WTC11 (cell line): ENCODE measurements at regions not wholly inside any gene's neighbourhood (a gene's known extent, or its start where the extent isn't known, plus 50 kb on each side); places are given as distances from the start of the nearest gene placed in this dataset.

ENCODE experiments used
- ATAC-seq: fragments of 200-7000 bp; cut with Tn5 transposase; 2 replicates; pipeline ENCODE4 v1.10.0; 2021; ENCODE audit warnings: mild to moderate bottlenecking, moderate library complexity
- CTCF ChIA-PET: fragments of 300-600 bp; sonication (Branson Sonifier 250); formaldehyde crosslinking; loops from one replicate; lab custom pipeline; 2021; ENCODE audit warnings: antibody characterized with exemption; lab: Charles Lee
- POLR2A ChIA-PET: fragments of 350-600 bp; sonication (Branson Sonifier 250); formaldehyde crosslinking; loops from one replicate; lab custom pipeline; 2021; ENCODE audit warnings: antibody characterized with exemption; lab: Charles Lee
- DNase-seq: peaks from one replicate; pipeline ENCODE4 v3.0.0; 2021; ENCODE audit warnings: low spot score
- H3K27ac Mint-ChIP-seq: 2 replicates; pipeline ENCODE4 v1.8.0; 2021; ENCODE audit warnings: mixed read lengths
- H3K27me3 Mint-ChIP-seq: 2 replicates; pipeline ENCODE4 v1.8.0; 2021; ENCODE audit warnings: low read depth, mild to moderate bottlenecking, moderate library complexity, mixed read lengths
- H3K36me3 Mint-ChIP-seq: 2 replicates; pipeline ENCODE4 v1.8.0; 2021; ENCODE audit warnings: mixed read lengths
- H3K4me1 Mint-ChIP-seq: 2 replicates; pipeline ENCODE4 v1.8.0; 2022; ENCODE audit warnings: mixed read lengths
- H3K4me3 Mint-ChIP-seq: 2 replicates; pipeline ENCODE4 v1.8.0; 2021; ENCODE audit warnings: mild to moderate bottlenecking, moderate library complexity, mixed read lengths
- H3K9me3 Mint-ChIP-seq: 2 replicates; pipeline ENCODE4 v1.8.0; 2021; ENCODE audit warnings: mixed read lengths
- ATF1 ChIP-seq: sonication (generic); formaldehyde crosslinking; IDR thresholded peaks from 2 replicates; pipeline ENCODE4 v1.8.1; 2023; ENCODE audit warnings: mild to moderate bottlenecking, moderate library complexity, missing genetic modification reagents
- CBFB ChIP-seq: sonication (generic); formaldehyde crosslinking; IDR thresholded peaks from 2 replicates; pipeline ENCODE4 v1.8.1; 2022; ENCODE audit warnings: mild to moderate bottlenecking, low read depth, missing genetic modification reagents
- CREB1 ChIP-seq: sonication (generic); formaldehyde crosslinking; IDR thresholded peaks from 2 replicates; pipeline ENCODE4 v1.8.0; 2023; ENCODE audit warnings: mild to moderate bottlenecking, missing genetic modification reagents
- E2F5 ChIP-seq: sonication (generic); formaldehyde crosslinking; IDR thresholded peaks from 2 replicates; pipeline ENCODE4 v1.8.1; 2022; ENCODE audit warnings: mild to moderate bottlenecking, moderate library complexity, missing genetic modification reagents
- EMX1 ChIP-seq: fragments of 250-450 bp; sonication (Bioruptor Pico); IDR thresholded peaks from 2 replicates; pipeline ENCODE4 v1.8.0; 2021; ENCODE audit warnings: mild to moderate bottlenecking
- FOXJ3 ChIP-seq: sonication (generic); formaldehyde crosslinking; IDR thresholded peaks from 2 replicates; pipeline ENCODE4 v1.9.0; 2021; ENCODE audit warnings: missing genetic modification reagents, mild to moderate bottlenecking, borderline replicate concordance
- GRHL2 ChIP-seq: fragments of 250-450 bp; sonication (Bioruptor Pico); IDR thresholded peaks from 2 replicates; pipeline ENCODE4 v1.8.0; 2022; ENCODE audit warnings: mild to moderate bottlenecking, moderate library complexity; ENCODE audit not compliant: insufficient replicate concordance, severe bottlenecking
- HMGA2 ChIP-seq: fragments of 250-450 bp; sonication (Bioruptor Pico); IDR thresholded peaks from 2 replicates; pipeline ENCODE4 v1.4.0; 2021; ENCODE audit warnings: mild to moderate bottlenecking, moderate library complexity
- IRF1 ChIP-seq: sonication (generic); formaldehyde crosslinking; IDR thresholded peaks from 2 replicates; pipeline ENCODE4 v1.8.0; 2023; ENCODE audit warnings: missing genetic modification reagents
- MXD4 ChIP-seq: fragments of 250-450 bp; sonication (Bioruptor Pico); IDR thresholded peaks from 2 replicates; pipeline ENCODE4 v1.8.0; 2021; ENCODE audit warnings: mild to moderate bottlenecking, moderate library complexity, borderline replicate concordance
- NFATC4 ChIP-seq: fragments of 250-450 bp; sonication (Bioruptor Pico); IDR thresholded peaks from 2 replicates; pipeline ENCODE4 v1.9.0; 2021; ENCODE audit warnings: mild to moderate bottlenecking
- NFE2L1 ChIP-seq: sonication (generic); formaldehyde crosslinking; IDR thresholded peaks from 2 replicates; pipeline ENCODE4 v1.8.1; 2023; ENCODE audit warnings: missing genetic modification reagents
- NFYB ChIP-seq: sonication (generic); formaldehyde crosslinking; conservative IDR thresholded peaks from 2 replicates; pipeline ENCODE4 v1.8.0; 2022; ENCODE audit warnings: low read depth, missing genetic modification reagents
- NR2C2 ChIP-seq: sonication (generic); formaldehyde crosslinking; IDR thresholded peaks from 2 replicates; pipeline ENCODE4 v1.8.0; 2022; ENCODE audit warnings: mild to moderate bottlenecking, missing genetic modification reagents
- PRDM15 ChIP-seq: sonication (generic); formaldehyde crosslinking; IDR thresholded peaks from 2 replicates; pipeline ENCODE4 v1.8.0; 2022; ENCODE audit warnings: missing genetic modification reagents
- SMAD3 ChIP-seq: sonication (generic); formaldehyde crosslinking; IDR thresholded peaks from 2 replicates; pipeline ENCODE4 v1.8.0; 2022; ENCODE audit warnings: missing genetic modification reagents, mild to moderate bottlenecking, borderline replicate concordance
- TCF7 ChIP-seq: sonication (generic); formaldehyde crosslinking; IDR thresholded peaks from 2 replicates; pipeline ENCODE4 v1.8.0; 2022; ENCODE audit warnings: mild to moderate bottlenecking, low read depth, missing genetic modification reagents, moderate library complexity
- USF2 ChIP-seq: sonication (generic); formaldehyde crosslinking; IDR thresholded peaks from 2 replicates; pipeline ENCODE4 v1.8.1; 2023; ENCODE audit warnings: mild to moderate bottlenecking, missing genetic modification reagents, moderate library complexity
- ZBTB21 ChIP-seq: sonication (generic); formaldehyde crosslinking; IDR thresholded peaks from 2 replicates; pipeline ENCODE4 v1.8.1; 2023; ENCODE audit warnings: mild to moderate bottlenecking, missing genetic modification reagents, borderline replicate concordance
- ZNF219 ChIP-seq: sonication (generic); formaldehyde crosslinking; IDR thresholded peaks from 2 replicates; pipeline ENCODE4 v1.8.0; 2023; ENCODE audit warnings: missing genetic modification reagents, mild to moderate bottlenecking, borderline replicate concordance
- ZNF232 ChIP-seq: sonication (generic); formaldehyde crosslinking; IDR thresholded peaks from 2 replicates; pipeline ENCODE4 v1.8.0; 2022; ENCODE audit warnings: mild to moderate bottlenecking, missing genetic modification reagents
- ZNF263 ChIP-seq: sonication (generic); formaldehyde crosslinking; IDR thresholded peaks from 2 replicates; pipeline ENCODE4 v1.8.1; 2022; ENCODE audit warnings: low read depth, mild to moderate bottlenecking, moderate library complexity, missing genetic modification reagents
- ZNF281 ChIP-seq: sonication (generic); formaldehyde crosslinking; IDR thresholded peaks from 2 replicates; pipeline ENCODE4 v1.8.0; 2023; ENCODE audit warnings: mild to moderate bottlenecking, missing genetic modification reagents
- ZNF317 ChIP-seq: sonication (generic); formaldehyde crosslinking; IDR thresholded peaks from 2 replicates; pipeline ENCODE4 v1.8.1; 2023; ENCODE audit warnings: low read depth, mild to moderate bottlenecking, moderate library complexity, missing genetic modification reagents, borderline replicate concordance
- ZNF423 ChIP-seq: fragments of 250-450 bp; sonication (Bioruptor Pico); IDR thresholded peaks from 2 replicates; pipeline ENCODE4 v2.1.2; 2022; ENCODE audit warnings: mild to moderate bottlenecking, moderate library complexity
- ZSCAN18 ChIP-seq: fragments of 250-450 bp; sonication (Bioruptor Pico); IDR thresholded peaks from 2 replicates; pipeline ENCODE4 v2.1.2; 2022; ENCODE audit warnings: mild to moderate bottlenecking, moderate library complexity

GRCh38 chr4:35963974-35964515 lies 280.3 kb downstream of the ARAP2 start:
- no peaks in the 10 kb centered on the region for H3K27me3 Mint-ChIP-seq
- ATAC-seq (no peak), DNase-seq (no peak)
- H3K36me3 Mint-ChIP-seq, result no peaks in the 10 kb centered on the region
- POLR2A ChIA-PET, result no interaction called here
- H3K4me3 Mint-ChIP-seq, result no peak overlapping the region
- no peak for TF ChIP-seq USF2
- TF ChIP-seq GRHL2, result no peak
- no peak for TF ChIP-seq NFE2L1 (CRISPR knock-in tag)
- TF ChIP-seq CBFB (CRISPR knock-in tag), result no peak
- no peak for TF ChIP-seq MXD4 (CRISPR knock-in tag)
- TF ChIP-seq HMGA2 (CRISPR knock-in tag), result no peak
- H3K27ac Mint-ChIP-seq, result no peak overlapping the region
- CTCF ChIA-PET, result no interaction called here
- H3K4me1 Mint-ChIP-seq, result no peaks in the 10 kb centered on the region
- no peaks in the 10 kb centered on the region for H3K9me3 Mint-ChIP-seq

GRCh38 chr4:35965300-35965699 lies 279.0 kb downstream of the ARAP2 start:
- DNase-seq (no peak), ATAC-seq (no peak)
- TF ChIP-seq ATF1 (no peak), FOXJ3 (CRISPR knock-in tag) (no peak), ZNF219 (CRISPR knock-in tag) (no peak), ZNF317 (CRISPR knock-in tag) (no peak), NFATC4 (no peak), IRF1 (CRISPR knock-in tag) (no peak), ZBTB21 (CRISPR knock-in tag) (no peak), CREB1 (CRISPR knock-in tag) (no peak), ZNF423 (CRISPR knock-in tag) (no peak), EMX1 (no peak), TCF7 (no peak), ZNF281 (CRISPR knock-in tag) (no peak), NFYB (CRISPR knock-in tag) (no peak)
- no peaks in the 10 kb centered on the region for H3K9me3 Mint-ChIP-seq
- ChIA-PET POLR2A (no interaction called here), CTCF (no interaction called here)
- no peak overlapping the region for H3K27ac Mint-ChIP-seq
- no peaks in the 10 kb centered on the region for H3K4me1 Mint-ChIP-seq
- H3K27me3 Mint-ChIP-seq, result no peaks in the 10 kb centered on the region
- no peaks in the 10 kb centered on the region for H3K36me3 Mint-ChIP-seq
- H3K4me3 Mint-ChIP-seq, result no peak overlapping the region

- Mint-ChIP-seq H3K27ac (no peak overlapping the region), H3K36me3 (no peaks in the 10 kb centered on the region), H3K27me3 (no peaks in the 10 kb centered on the region), H3K9me3 (no peaks in the 10 kb centered on the region), H3K4me1 (no peaks in the 10 kb centered on the region), H3K4me3 (no peak overlapping the region)
- POLR2A ChIA-PET, result no interaction called here
- DNase-seq (no peak), ATAC-seq (no peak)
- CTCF ChIA-PET, result no interaction called here
- TF ChIP-seq ZNF232 (CRISPR knock-in tag), result no peak
- no peak for TF ChIP-seq ZSCAN18 (CRISPR knock-in tag)
- TF ChIP-seq NR2C2 (CRISPR knock-in tag), result no peak
- no peak for TF ChIP-seq NFE2L1 (CRISPR knock-in tag)
- no peak for TF ChIP-seq SMAD3 (CRISPR knock-in tag)
- TF ChIP-seq ZNF263 (CRISPR knock-in tag), result no peak
- no peak for TF ChIP-seq PRDM15 (CRISPR knock-in tag)
- no peak for TF ChIP-seq E2F5 (CRISPR knock-in tag)
Measured at GRCh38 chr4:35966566-35966965, 277.7 kb downstream of the ARAP2 start.
